NAMALWA (cell line): ENCODE measurements at regions not wholly inside any gene's neighbourhood (a gene's known extent, or its start where the extent isn't known, plus 50 kb on each side); places are given as distances from the start of the nearest gene placed in this dataset.
"Not testable (repeated sequence)": the region's sequence is repeated elsewhere in the genome, so short reads cannot be mapped to it uniquely, and the experiment has no call there.

ENCODE experiments used
- DNase-seq: peaks from one replicate; pipeline ENCODE4 v3.0.0-alpha.2; 2015; ENCODE audit warnings: low spot score

- no peak for DNase-seq
These were observed 604.4 kb upstream of the LRRN3 start for GRCh38 chr7:110486549-110486948.

DNA sequence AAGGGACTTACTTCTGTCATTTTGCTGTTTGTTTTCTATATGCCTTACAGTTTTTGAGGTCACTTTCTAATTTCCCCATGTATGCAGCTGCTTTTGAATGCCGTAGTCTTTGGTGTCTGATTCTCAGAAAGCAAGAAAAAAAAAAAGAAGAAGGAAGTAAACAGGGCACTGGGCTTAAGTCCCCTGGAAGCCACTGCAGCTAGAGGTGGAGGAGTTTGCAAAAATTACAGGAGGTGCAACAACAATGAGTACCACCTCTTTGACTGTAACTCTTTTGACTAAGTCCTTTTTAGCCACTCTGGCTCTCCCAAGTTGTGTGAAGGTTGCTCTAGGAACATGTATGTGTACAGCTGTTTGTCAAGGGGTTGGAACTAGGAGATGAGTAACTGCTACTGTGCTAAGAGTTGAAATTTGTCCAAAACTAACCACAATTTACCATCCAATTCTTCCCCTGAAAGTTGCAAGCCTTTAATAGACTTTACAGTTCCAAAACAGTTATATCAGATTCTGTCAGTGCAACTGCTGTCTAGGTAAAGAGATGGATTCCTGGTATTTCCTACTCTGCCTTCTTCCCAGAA is 588.0 kb upstream of the LRRN3 start:
- DNase-seq = no peak

GRCh38 chr7:110507369-110507768 is 583.6 kb upstream of the LRRN3 start:
- no peak for DNase-seq

- DNase-seq = no peak
These were observed 583.1 kb upstream of the LRRN3 start for GRCh38 chr7:110507832-110508231.

DNA sequence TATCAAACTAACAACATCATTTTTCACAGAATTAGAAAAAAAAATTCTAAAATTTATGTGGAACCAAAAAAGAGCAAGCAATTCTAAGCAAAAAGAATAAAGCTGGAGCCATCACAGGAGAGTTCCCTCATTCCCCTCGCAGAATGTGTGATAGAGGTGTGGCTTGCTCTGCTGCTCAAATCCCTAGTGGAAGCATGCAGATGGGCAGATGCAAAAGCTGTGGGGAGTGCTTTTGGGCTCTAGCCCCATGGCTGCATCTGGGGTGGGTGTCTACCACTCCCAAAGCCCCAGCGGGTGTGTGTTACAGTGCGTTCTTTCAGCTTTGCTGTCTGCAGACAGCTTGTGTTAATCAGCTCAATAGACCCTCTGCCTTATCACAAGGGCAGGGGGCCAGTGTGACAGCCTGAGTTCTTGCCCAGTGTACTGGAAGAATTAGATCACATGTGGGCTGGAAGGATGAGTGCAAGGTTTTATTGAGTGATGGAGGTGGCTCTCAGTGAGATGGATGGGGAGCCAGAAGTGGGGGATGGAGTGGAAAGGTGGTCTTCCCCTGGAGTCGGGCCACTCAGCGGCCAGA is 575.9 kb upstream of the LRRN3 start:
- not testable (repeated sequence) for DNase-seq

DNA sequence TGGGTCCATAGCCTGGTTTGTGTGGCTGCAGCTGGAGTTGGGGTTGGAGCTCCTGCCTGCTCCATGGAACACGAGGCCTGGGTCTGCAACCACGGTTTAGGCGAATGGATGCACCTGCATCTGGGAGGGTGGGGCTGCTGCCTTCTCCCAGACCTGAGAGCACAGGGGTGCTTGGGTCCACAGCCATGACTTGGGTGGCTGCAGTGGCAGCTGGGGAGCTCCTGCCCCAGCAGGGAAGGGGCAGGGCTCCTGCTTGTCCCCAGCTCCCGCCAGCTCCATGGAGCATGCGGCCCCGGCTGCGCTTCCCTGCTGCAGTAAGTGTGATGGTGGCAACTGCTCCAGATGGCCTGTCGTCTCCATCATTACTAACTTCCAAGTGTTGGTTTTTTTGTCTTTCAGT is 571.1 kb upstream of the LRRN3 start:
- DNase-seq = no peak

DNA sequence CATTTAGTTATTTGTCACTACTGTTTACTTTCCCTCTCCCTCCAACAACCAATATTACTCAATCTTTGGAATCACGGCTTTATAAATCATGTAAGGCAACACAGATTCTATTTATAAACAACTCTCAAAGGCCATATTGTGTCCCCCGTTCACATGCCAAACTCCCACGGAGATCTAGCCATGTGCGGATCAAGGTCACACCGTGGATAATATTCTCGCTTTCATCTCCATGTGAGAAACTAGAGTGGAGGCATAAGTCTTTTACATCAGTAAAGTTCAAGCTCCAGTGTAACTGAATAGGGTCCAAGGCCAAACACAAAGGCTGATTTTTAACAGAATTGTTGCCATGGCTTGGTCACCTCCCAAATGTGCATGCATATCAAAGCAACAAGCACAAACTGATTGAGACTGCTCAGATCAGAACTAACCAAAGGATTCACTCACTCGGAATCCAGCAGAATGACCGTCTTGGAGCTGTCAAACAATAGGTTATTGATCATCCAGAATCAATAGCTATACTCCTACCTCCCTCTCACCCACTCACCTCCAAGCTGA is 569.5 kb upstream of the LRRN3 start:
- no peak for DNase-seq

GRCh38 chr7:110522061-110522760 is 568.7 kb upstream of the LRRN3 start:
- DNase-seq = no peak

- DNase-seq = no peak
These were observed 568.1 kb upstream of the LRRN3 start for GRCh38 chr7:110522761-110523200.

DNA sequence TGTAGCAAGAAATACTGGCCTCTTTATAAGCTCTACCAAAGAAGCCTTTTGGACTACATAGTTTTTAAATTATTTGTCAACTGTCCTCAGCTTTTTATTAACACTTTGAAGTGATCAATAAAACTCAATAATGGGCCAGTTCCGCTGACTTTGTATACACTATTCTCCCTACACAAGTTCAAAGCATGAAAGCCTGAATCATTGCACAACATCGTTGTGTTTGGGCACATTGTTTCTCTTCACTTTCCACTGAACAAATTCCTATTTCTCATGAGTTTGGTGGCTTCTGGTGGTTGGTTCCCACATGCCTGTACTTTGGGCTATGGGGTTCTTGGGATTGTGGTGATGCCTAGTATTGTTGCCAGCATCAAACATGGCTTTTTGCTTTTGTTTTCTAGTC is 561.8 kb upstream of the LRRN3 start:
- DNase-seq = no peak

DNA sequence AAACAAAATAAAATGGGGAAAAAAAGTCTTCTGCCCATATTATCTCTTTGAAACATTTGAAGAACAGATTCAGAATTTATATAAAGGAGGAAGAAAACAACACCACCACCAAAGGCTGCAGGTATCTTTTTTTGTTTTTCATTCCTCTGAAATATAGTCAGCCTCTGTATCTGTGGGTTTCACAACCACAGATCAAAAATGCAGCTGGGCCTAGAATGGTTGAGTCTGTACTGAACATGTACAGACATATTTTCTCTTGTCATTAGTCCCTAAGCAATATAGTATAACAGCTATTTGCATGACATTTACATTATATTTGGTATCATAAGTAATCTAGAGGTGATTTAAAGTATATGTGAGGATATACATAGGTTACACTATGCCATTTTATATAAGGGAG is 559.7 kb upstream of the LRRN3 start:
- DNase-seq = no peak

DNA sequence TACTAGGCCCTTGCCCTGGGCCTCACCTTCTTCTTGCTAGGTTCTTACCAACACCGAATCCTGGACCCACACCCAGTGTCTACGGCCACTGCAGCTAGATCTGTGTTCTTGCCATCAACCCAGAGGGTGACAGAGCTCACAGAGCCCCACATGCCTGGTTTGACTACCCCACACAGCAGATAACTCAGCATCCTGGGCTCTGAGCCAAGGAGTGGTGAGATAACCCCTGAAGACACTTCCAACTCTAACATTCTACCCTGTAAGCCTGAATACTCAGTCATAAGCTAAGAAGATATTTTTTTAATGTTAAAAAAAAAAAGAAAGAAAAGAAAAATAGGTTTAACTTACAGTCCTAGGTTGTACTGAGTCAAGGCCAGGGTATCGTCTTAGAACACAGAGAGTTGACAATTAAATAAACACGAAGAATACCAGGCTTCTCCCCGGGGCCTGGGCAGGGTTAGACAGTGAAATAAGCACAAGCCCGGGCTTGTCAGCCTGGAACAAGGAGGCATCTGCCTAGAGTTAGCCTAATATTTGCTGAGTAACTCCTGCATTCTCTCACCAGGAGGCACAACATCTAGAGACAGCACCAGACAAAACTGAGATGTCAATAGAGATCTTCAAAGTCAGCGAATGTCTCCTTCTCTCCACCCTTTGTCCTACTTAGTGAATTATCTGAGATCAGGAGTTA is 556.5 kb upstream of the LRRN3 start:
- no peak for DNase-seq

GRCh38 chr7:110539216-110539615 is 551.7 kb upstream of the LRRN3 start:
- DNase-seq = no peak

GRCh38 chr7:110541962-110542361 is 549.0 kb upstream of the LRRN3 start:
- DNase-seq = no peak

DNA sequence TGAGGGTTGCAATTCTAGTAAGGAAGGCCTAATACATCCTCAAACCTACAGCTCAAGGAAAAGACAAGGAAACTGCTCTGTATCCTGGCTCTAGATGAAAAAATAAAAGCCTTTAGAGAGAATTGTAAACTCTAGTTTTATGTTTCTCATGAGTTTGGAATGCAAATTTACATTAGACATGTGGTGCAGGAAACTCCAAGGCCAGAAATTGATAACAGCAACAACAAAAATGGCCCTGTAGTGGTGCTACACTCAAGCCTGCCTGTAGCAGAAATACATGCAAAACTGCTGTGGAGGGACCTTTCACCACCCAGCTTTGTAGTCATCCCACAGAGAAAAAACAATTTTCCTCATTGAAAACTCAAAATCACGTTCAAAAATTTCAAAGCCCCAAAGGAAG is 546.7 kb upstream of the LRRN3 start:
- no peak for DNase-seq

- DNase-seq = no peak
These were observed 542.6 kb upstream of the LRRN3 start for GRCh38 chr7:110548372-110548771.

DNA sequence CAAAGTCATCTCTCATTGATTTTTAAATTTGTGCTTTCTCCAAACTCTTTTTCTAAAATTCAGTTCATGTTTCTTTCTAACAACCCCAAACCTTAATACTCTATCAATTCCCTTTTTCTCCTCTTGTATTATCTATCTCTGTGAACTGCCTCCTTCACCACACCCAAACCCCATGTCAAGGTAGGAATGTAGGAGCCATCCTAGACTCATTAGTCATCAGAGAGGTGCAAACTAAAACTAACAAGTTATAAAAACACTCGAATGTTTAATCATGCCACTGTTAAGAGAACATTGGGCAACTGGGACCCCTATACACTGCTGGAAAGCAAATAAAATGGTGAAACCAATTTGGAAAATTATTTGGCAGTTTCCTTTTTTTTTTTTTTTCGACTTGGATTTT is 533.8 kb upstream of the LRRN3 start:
- DNase-seq = no peak

GRCh38 chr7:110563286-110563685 is 527.6 kb upstream of the LRRN3 start:
- DNase-seq = not testable (repeated sequence)

DNA sequence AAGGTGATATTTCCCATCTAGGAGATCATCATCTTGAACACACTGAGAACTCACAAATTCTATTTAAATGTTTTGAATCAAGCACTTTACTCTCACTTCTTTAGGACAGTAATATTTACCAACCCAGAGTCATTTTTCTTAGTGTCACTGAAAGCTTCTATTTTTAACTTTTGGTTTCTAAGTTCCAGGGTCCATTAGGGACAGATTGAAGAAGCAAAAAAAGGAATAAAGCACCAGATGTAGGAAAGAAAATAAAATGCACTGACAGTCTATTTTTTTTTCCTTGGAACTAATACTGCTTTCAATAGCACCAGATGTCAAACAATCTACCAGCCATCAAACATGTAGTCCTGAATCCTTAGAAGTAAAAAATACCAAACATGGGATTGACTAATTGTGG is 526.7 kb upstream of the LRRN3 start:
- no peak for DNase-seq

- no peak for DNase-seq
These were observed 522.5 kb upstream of the LRRN3 start for GRCh38 chr7:110568388-110568787.

- no peak for DNase-seq
These were observed 522.0 kb upstream of the LRRN3 start for GRCh38 chr7:110568932-110569331.

- no peak for DNase-seq
These were observed 521.3 kb upstream of the LRRN3 start for GRCh38 chr7:110569486-110570205.
